Esophagus muscularis mucosa (tissue), 4 donors: ENCODE measurements at regions not wholly inside any gene's neighbourhood (a gene's known extent, or its start where the extent isn't known, plus 50 kb on each side); places are given as distances from the start of the nearest gene placed in this dataset.
A peak's percentile ranks its signal among the peaks of the same experiment; 100 is the strongest.

Source experiments
- DNase-seq: peaks from one replicate; pipeline ENCODE4 v3.0.0-alpha.2; 2017; ENCODE audit errors: extremely low spot score
- H3K27ac ChIP-seq, 4 donors: fragments of 200-600 bp; sonication (generic); replicated peaks in 1 of 4; 1 replicate in 3 of 4; 2 replicates in 1 of 4; pipeline ENCODE4 v1.5.1; 2016 to 2019; ENCODE audit warnings: mild to moderate bottlenecking in 1 of 4
- H3K27me3 ChIP-seq, 4 donors: fragments of 200-600 bp; sonication (generic); one replicate each; pipeline versions ENCODE4 v1.5.1 to v1.6.0; 2016 to 2019
- H3K36me3 ChIP-seq, 4 donors: fragments of 200-600 bp; sonication (generic); one replicate each; pipeline ENCODE4 v1.5.1; 2016 to 2019
- H3K4me1 ChIP-seq, 4 donors: fragments of 200-600 bp; sonication (generic); one replicate each; pipeline ENCODE4 v1.5.1; 2016 to 2019
- H3K4me3 ChIP-seq, 4 donors: fragments of 200-600 bp; sonication (generic); 1 replicate in 2 of 4; 2 replicates in 2 of 4; pipeline ENCODE4 v1.5.1; 2016 to 2019; ENCODE audit warnings: mild to moderate bottlenecking in 4 of 4, moderate library complexity in 1 of 4
- H3K9me3 ChIP-seq, 4 donors: fragments of 200-600 bp; sonication (generic); 1 replicate in 3 of 4; 2 replicates in 1 of 4; pipeline ENCODE4 v1.5.1; 2016 to 2019
- CTCF ChIP-seq, 3 experiments: fragments of 200-600 bp in 2 of 3; fragments of 450-650 bp in 1 of 3; sonication (generic) in 2 of 3; IDR thresholded peaks; one replicate each; pipeline ENCODE4 v1.5.1; 2017 to 2019; ENCODE audit warnings: antibody characterized with exemption in 3 of 3, mild to moderate bottlenecking in 2 of 3, moderate library complexity in 1 of 3
- EP300 ChIP-seq: sonication (generic); formaldehyde crosslinking; IDR thresholded peaks from one replicate; pipeline ENCODE4 v1.6.1; 2017; ENCODE audit warnings: antibody characterized with exemption
- POLR2A ChIP-seq: fragments of 450-650 bp; IDR thresholded peaks from one replicate; pipeline ENCODE4 v1.6.1; 2017; ENCODE audit warnings: antibody characterized with exemption, moderate library complexity, mild to moderate bottlenecking, low read depth
- POLR2AphosphoS5 ChIP-seq, 2 donors: sonication (generic); formaldehyde crosslinking; IDR thresholded peaks; one replicate each; pipeline ENCODE4 v1.6.1; 2017; ENCODE audit warnings: antibody characterized with exemption in 2 of 2
- WGBS: methylation state at CpG from one replicate; pipeline ENCODE4 v1.1.5; 2018; 5-methylcytosine and 5-hydroxymethylcytosine counted together
- intact Hi-C: fragments of 100-400 bp; cut with DNase I; formaldehyde crosslinking; loops from one replicate; pipeline ENCODE4 v1.15.1; 2023

- intact Hi-C loops: no loop called here
- TF ChIP-seq POLR2AphosphoS5 (IDR thresholded peaks at IDR 0.05) (no peak), EP300 (no peak), POLR2A (no peak), CTCF (IDR thresholded peaks at IDR 0.05) (no peak)
- Histone ChIP-seq H3K27ac (no peak overlapping the region), H3K4me3 (no peak overlapping the region), H3K27me3 (no peaks in the 10 kb centered on the region), H3K36me3 (no peaks in the 10 kb centered on the region), H3K4me1 (no peaks in the 10 kb centered on the region), H3K9me3 (peaks cover 0 to 7% (median 0%) of the 10 kb centered on the region in 4 donors)
- DNase-seq: no peak
- 74% methylated on average over 5 of the region's 5 CpGs for WGBS
Observed at GRCh38 chr3:102105193-102105592, 255.9 kb downstream of the NFKBIZ start.

GRCh38 chr3:102106416-102107097, 257.2 kb downstream of the NFKBIZ start:
- WGBS: 93% methylated on average over 9 of the region's 9 CpGs

GRCh38 chr3:102112704-102113230, 263.5 kb downstream of the NFKBIZ start:
- Histone ChIP-seq H3K9me3 (peaks cover 0 to 3% (median 0%) of the 10 kb centered on the region in 4 donors), H3K4me3 (no peak overlapping the region), H3K36me3 (no peaks in the 10 kb centered on the region), H3K4me1 (peaks cover 0 to 12% (median 2%) of the 10 kb centered on the region in 4 donors), H3K27me3 (no peaks in the 10 kb centered on the region), H3K27ac (peak overlapping the region in 1 of 4 donors; percentile 51)
- intact Hi-C loops: no loop called here
- no peak for DNase-seq
- TF ChIP-seq POLR2A: no peak
- TF ChIP-seq EP300: no peak
- TF ChIP-seq CTCF (IDR thresholded peaks at IDR 0.05): no peak
- no peak for TF ChIP-seq POLR2AphosphoS5 (IDR thresholded peaks at IDR 0.05)

More at GRCh38 chr3:102106416-102107097, 257.2 kb downstream of the NFKBIZ start:
- DNase-seq: no peak
- Histone ChIP-seq H3K4me1 (no peaks in the 10 kb centered on the region), H3K4me3 (no peak overlapping the region), H3K27me3 (no peaks in the 10 kb centered on the region), H3K36me3 (no peaks in the 10 kb centered on the region), H3K9me3 (peaks cover 0 to 7% (median 0%) of the 10 kb centered on the region in 4 donors), H3K27ac (no peak overlapping the region)
- intact Hi-C loops: no loop called here
- no peak for TF ChIP-seq POLR2A
- TF ChIP-seq CTCF (IDR thresholded peaks at IDR 0.05): no peak
- no peak for TF ChIP-seq POLR2AphosphoS5 (IDR thresholded peaks at IDR 0.05)
- no peak for TF ChIP-seq EP300

DNA sequence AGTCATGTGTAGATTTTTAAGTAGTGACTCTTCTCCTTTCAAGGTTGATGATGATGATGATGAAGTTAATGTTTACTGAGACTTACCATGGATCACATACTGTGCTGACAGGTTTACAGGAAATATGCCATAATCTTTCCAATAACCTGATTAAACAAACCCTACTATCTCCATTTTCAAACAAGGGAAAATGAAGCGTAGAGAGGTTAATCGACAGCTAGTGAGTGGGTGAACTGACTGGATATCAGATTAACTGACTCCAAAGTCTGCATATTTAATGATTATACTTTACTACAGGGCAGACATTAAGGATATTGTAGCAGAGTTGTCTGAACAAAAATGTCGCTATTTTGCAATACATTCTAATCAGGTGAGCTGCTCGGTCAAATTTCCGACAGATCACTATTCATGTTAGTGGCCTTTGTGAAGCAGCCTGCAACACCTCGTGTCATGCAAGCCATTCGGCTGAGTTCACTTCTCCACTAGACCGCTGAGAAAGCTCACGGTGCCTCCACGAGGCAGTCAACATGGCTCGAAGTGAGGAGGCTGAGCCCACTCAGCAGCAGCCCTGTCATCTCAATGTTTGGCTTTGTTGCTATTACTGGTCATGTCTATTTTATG, 264.2 kb downstream of the NFKBIZ start:
- TF ChIP-seq POLR2A (no peak), POLR2AphosphoS5 (IDR thresholded peaks at IDR 0.05) (peak in 1 of 2 donors; percentile 9), EP300 (no peak), CTCF (IDR thresholded peaks at IDR 0.05) (no peak)
- DNase-seq: no peak
- Histone ChIP-seq H3K27ac (peak overlapping the region; percentile 4 to 51 (median 44)), H3K27me3 (no peaks in the 10 kb centered on the region), H3K9me3 (no peaks in the 10 kb centered on the region), H3K4me1 (peaks cover 0 to 12% (median 2%) of the 10 kb centered on the region in 4 donors), H3K4me3 (no peak overlapping the region), H3K36me3 (no peaks in the 10 kb centered on the region)
- intact Hi-C loops: no loop called here
- 59% methylated on average over 11 of the region's 11 CpGs for WGBS
